Breast epithelium (tissue), 3 donors: ENCODE measurements at regions not wholly inside any gene's neighbourhood (a gene's known extent, or its start where the extent isn't known, plus 50 kb on each side); places are given as distances from the start of the nearest gene placed in this dataset.

Experiments used
- CTCF ChIP-seq, 3 donors: fragments of 450-650 bp; IDR thresholded peaks; one replicate each; pipeline ENCODE4 v1.5.1; 2016 to 2017; ENCODE audit warnings: antibody characterized with exemption in 3 of 3, mild to moderate bottlenecking in 3 of 3, moderate library complexity in 3 of 3
- POLR2A ChIP-seq: fragments of 450-650 bp; IDR thresholded peaks from one replicate; pipeline ENCODE4 v1.6.1; 2016; ENCODE audit warnings: antibody characterized with exemption, mild to moderate bottlenecking, moderate library complexity
- POLR2AphosphoS5 ChIP-seq, 3 donors: sonication (generic); formaldehyde crosslinking; IDR thresholded peaks; one replicate each; pipeline ENCODE4 v1.6.1; 2017; ENCODE audit warnings: antibody characterized with exemption in 3 of 3

DNA sequence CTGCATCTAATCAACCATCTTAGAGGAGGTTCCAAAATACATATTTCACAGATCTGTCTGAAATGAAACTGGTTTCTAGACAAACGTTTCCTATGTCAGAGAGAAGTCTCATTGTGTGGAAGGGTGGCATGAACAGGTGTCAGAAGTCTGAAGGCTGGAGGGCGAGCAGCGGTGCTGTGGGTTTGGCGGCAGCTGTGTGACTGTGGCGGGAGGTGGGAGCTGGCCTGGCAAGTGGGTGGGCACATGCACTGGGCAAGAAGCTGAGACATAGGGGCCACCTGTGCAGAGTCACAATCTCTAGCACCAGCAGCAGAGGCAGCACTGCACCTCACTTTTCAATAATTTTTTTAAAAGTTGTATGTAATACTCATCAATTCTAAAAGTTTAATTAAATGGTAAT is 346.3 kb downstream of the DSC3 start:
- TF ChIP-seq CTCF (IDR thresholded peaks at IDR 0.05) (no peak), POLR2A (no peak), POLR2AphosphoS5 (IDR thresholded peaks at IDR 0.05) (no peak)
